ENCODE measurements at regions not wholly inside any gene's neighbourhood (a gene's known extent, or its start where the extent isn't known, plus 50 kb on each side); places are given as distances from the start of the nearest gene placed in this dataset.

- TF ChIP-seq CTCF (IDR thresholded peaks at IDR 0.05) (no peak), POLR2A (IDR thresholded peaks at IDR 0.05) (no peak)
These were observed 89.4 kb downstream of the DHRS2 start for GRCh38 chr14:23725528-23725927.
